MV-4-11 (cell line): ENCODE measurements at regions not wholly inside any gene's neighbourhood (a gene's known extent, or its start where the extent isn't known, plus 50 kb on each side); places are given as distances from the start of the nearest gene placed in this dataset.
"Not testable (repeated sequence)": the region's sequence is repeated elsewhere in the genome, so short reads cannot be mapped to it uniquely, and the experiment has no call there.

Source experiments
- DNase-seq: peaks from one replicate; lab custom pipeline; 2025; lab: John Stamatoyannopoulos, UW

GRCh38 chr3:140752499-140752898, 74.6 kb downstream of the TRIM42 start:
- DNase-seq, result no peak

DNA sequence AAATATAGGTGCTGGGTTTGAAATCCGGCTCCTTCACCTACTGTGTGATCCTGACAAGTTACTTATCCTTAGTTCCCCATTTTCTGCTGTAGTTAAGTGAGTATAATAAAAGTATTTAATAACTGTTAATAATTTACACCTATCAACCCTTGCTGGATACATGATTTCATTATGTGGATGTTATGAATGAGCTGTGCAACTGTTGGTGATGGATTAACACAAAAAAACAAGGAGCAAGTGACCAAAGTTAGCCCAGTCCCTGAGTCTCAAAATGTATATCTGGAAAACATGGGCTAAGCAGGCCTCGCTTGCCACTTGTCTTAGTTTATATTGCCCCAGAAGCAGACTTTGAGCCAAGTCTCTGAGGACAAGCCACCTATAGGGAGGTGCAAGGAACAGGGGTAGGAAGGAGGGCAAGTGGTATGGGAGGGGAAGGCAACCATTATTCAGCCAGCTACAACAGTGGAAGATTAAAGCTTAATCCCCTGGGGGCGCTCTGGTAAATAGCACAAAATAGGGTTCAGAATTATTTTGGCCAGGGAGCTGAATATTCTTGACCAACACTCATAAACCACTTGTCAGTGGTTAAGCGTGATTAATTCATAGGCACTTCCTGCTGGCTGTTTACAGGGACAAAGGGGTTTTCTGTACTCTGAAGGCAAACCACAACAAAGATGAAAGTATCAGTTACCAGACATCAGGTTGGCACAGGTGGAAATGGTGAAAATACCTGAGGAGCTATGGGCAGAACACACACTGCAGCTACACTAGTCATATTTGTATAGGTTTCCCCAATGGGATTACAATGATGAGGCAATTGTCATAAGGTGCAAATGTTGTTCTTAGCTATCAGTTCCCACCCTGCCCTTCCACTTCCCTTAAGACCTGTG, 76.2 kb downstream of the TRIM42 start:
- no peak for DNase-seq

DNA sequence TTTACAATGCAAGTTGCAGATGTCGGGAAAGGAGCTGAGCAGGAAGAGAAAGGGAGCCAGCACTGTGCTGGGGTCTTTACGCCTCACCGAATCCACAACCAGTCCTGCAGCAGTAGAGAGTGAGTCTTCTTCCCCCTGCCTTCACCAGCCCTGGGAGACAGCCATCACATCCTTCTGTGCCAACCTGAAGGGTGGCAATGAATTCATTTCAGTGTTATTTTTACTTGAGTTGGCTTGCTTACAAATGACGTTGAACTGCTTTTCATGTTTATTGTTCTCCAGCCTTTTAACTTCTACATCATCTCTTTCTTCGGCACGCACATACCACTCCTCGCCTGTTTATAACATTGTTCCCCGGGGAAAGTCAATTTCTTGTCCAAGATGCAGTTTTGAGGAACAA, 77.1 kb downstream of the TRIM42 start:
- no peak for DNase-seq

- DNase-seq, result no peak
Measured at GRCh38 chr3:140756240-140757016, 78.6 kb downstream of the TRIM42 start.

DNA sequence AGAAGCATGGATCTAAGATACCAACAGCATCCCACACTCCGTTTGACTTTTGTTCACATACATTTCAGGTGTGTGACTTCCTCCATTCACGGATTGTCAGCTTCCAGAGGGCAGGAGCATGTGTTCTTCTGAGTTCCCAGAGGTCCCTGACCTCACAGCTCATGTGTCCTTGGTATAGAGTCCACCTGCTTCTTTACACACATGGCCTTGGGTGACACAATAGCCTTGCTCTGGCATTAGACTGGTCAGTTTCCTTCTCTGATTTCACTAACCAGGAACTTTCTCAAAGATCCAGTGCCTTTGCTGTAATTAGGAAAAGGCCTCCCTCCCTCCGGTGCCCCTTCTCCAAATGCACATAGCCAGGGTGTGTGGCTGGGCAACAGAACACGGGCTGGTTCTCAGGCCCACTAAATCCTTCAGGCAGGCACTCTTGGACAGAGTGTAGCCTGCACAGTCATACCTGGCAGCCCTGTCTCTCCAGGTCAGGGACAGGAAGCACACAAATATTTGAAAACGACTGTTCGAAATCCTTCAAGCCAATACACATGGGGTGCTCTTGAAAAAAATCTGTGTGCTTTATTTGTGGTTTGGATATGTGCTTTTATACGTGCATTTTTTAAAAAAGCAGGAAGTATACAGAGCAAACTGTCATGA, 81.1 kb downstream of the TRIM42 start:
- no peak for DNase-seq

- no peak for DNase-seq
Measured at GRCh38 chr3:140760324-140761075, 82.6 kb downstream of the TRIM42 start.

GRCh38 chr3:140761076-140761639, 83.3 kb downstream of the TRIM42 start:
- no peak for DNase-seq

GRCh38 chr3:140762746-140763145, 84.9 kb downstream of the TRIM42 start:
- no peak for DNase-seq

- no peak for DNase-seq
Measured at GRCh38 chr3:140763532-140763931, 85.7 kb downstream of the TRIM42 start.

DNA sequence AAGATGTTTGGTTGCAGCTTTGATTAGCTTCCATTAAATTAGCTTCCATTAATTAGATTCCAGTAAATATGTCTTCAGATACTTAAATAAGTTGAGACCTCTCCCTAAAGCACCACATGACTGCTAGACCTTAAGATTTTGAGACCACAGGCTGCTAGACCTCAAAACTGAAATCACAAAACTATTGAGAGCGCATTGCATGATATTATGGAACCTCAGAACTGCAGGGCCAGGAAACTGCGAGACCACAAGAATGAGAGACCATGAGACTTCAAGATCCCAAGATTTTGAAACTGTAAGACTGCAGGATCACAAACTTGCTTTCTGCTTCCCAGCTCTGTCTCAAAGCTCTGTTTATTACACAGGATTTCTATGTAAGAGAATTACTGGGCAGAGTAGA, 87.4 kb downstream of the TRIM42 start:
- no peak for DNase-seq

DNA sequence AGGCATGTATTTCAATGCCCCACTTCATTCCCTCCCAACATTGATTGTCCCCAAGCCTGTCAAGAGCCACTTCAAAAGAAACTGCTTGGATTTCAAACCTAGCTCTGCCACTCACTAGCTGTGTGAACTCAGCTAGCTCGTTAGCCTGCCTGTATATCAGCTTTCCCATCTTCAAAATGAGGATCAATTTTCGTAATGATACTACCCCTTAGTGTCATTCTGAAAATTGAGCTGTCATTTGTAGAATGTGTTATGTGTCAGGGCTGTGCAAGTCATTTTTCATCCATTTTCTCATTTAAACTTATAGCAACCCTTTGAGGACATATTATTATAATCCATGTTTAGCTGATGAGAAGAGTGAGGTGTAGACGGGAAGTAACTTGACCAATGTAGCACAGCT, 88.6 kb downstream of the TRIM42 start:
- DNase-seq, result no peak

GRCh38 chr3:140767566-140767965, 89.7 kb downstream of the TRIM42 start:
- DNase-seq, result no peak

GRCh38 chr3:140768941-140769340, 91.1 kb downstream of the TRIM42 start:
- no peak for DNase-seq

DNA sequence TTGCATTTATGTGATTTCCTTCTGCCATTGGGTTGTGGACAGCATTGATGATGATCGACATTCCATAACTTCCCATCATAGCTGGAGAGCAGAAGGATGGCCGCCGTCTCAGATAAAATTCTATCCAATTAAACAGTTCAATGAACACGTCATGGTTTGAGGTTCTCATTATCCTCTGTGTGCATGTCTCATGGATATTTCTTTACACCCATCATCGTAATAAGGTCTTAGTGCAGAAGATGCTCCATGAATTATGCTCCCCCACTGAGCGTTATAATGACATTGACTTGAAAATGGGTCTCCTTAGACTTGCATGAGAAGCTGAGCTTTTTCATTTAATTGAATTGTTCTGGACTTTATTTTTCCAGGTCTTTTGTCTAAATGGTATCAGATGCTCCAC, 92.1 kb downstream of the TRIM42 start:
- no peak for DNase-seq

GRCh38 chr3:140770977-140771667, 93.3 kb downstream of the TRIM42 start:
- peak; percentile 88 for DNase-seq

- DNase-seq, result no peak
Measured at GRCh38 chr3:140777631-140778233, 99.9 kb downstream of the TRIM42 start.

DNA sequence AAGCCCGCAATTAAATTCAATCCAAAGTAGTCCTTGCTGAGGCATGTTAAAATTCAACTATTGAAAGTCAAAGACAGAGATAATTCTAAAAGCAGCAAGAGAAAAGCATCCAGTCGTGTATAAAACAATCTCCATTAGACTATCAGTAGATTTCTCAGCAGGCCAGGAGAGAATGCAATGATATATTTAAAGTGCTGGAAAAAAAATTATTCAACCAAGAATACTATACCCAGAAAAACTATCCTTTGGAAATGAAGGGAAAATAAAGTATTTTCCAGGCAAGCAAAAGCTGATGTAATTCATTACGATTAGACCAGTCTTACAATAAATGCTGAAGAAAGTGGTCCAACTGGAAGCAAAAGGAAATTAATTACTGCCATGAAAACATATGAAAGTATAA, 113.5 kb downstream of the TRIM42 start:
- DNase-seq, result no peak

DNA sequence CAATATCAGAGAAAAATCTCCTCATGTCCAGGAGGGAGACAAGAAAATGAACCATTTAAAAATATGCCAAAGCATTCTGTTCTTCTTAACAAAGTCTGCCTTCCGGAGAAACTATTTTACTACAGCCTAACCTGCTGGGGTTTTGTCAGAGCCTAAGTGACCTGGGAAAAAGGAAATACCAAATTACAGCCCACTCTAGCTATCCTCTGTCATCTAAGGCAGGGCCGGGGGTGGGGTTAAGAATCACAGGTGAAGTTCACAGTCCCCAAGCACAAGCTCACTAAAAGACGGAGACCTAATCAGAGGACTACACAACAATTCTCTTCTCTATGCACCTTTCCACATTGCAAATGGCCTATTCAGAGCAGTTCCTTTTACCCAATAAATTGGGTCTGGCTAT, 116.6 kb downstream of the TRIM42 start:
- DNase-seq, result no peak

DNA sequence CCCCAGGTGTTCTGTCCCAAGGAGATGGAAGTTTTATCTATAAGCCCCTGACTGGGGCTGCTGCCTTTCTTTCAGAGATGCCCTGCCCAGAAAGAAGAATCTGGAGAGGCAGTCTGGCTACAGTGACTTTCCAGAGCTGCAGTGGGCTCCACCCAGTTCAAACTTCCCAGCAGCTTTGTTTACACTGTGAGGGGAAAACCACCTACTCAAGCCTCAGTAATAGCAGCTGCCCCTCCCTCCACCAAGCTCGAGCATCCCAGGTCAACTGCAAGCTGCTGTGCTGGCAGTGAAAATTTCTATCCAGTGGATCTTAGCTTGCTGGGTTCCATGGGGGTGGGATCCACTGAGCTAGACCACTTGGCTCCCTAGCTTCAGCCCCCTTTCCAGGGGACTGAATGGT, 125.0 kb downstream of the TRIM42 start:
- not testable (repeated sequence) for DNase-seq

DNA sequence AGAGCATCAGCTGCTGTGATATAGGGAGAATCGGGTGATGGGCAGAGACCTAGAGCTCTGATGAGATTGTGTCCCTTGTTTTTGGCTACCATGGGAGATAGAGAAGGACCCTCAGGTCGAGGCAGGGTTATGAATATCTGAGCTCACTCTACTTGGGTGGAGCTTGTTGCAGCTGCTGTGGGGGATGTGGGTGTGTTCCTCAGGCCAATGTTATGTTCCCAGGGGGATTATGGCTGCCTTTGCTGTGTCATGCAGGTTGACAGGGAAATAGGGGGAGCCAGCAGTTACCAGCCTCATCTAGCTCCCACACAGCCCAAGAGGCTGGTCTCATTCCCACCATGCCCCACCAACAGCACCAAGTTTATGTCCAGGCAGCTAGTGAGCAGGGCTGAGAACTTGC, 131.5 kb downstream of the TRIM42 start:
- DNase-seq, result no peak
